HUES64 (cell line): ENCODE measurements at regions not wholly inside any gene's neighbourhood (a gene's known extent, or its start where the extent isn't known, plus 50 kb on each side); places are given as distances from the start of the nearest gene placed in this dataset.
"Not testable (repeated sequence)": the region's sequence is repeated elsewhere in the genome, so short reads cannot be mapped to it uniquely, and the experiment has no call there.

Experiments
- H3K27ac ChIP-seq: 2 replicates; pipeline ENCODE4 v1.7.0; 2013; ENCODE audit warnings: low read depth, low read length, inconsistent platforms
- H3K27me3 ChIP-seq: 2 replicates; pipeline ENCODE4 v1.6.1; 2013; ENCODE audit warnings: mild to moderate bottlenecking, low read length; ENCODE audit not compliant: insufficient read depth
- H3K36me3 ChIP-seq: 2 replicates; pipeline ENCODE4 v1.6.1; 2013; ENCODE audit warnings: mild to moderate bottlenecking, low read length; ENCODE audit not compliant: insufficient read depth
- H3K4me1 ChIP-seq: 2 replicates; pipeline ENCODE4 v1.6.1; 2013; ENCODE audit warnings: mild to moderate bottlenecking, low read length, moderate library complexity; ENCODE audit not compliant: insufficient read depth
- H3K4me3 ChIP-seq: 2 replicates; pipeline ENCODE4 v1.5.1; 2013; ENCODE audit warnings: mild to moderate bottlenecking, low read length, moderate library complexity
- H3K9ac ChIP-seq: 2 replicates; pipeline ENCODE4 v1.6.1; 2013; ENCODE audit warnings: mild to moderate bottlenecking, low read depth, low read length
- H3K9me3 ChIP-seq: 2 replicates; pipeline ENCODE4 v1.6.1; 2013; ENCODE audit warnings: low read depth, low read length; ENCODE audit not compliant: insufficient read depth
- WGBS: fragments of 150-250, 120-280 bp; methylation state at CpG from one replicate; pipeline ENCODE4 v1.1.7; 2013; ENCODE audit warnings: missing lambda C conversion rate; 5-methylcytosine and 5-hydroxymethylcytosine counted together

DNA sequence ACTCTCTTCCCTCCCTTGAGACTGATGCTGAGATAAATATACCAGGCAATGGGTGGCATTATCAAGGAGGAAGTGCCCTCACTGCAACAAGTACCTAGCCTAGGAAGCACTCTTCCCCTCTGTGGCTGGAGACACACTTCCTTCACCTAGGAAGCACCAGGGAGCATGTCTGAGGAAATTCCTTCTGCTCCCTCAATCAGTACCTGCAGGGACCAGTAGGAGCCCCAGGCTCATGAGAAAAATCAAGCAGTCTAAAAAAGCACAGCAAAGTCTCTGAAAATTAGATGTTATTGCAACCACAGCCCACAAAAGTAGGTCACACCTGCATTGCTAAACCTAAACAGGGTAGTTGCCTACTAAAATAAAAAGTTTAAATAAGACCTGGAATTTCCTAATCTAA lies 78.2 kb upstream of the TRPM1 start:
- H3K9me3 ChIP-seq: peaks cover 6% of the 10 kb centered on the region
- no peaks in the 10 kb centered on the region for H3K4me1 ChIP-seq
- H3K27me3 ChIP-seq: no peaks in the 10 kb centered on the region
- H3K4me3 ChIP-seq: no peak overlapping the region
- no peak overlapping the region for H3K27ac ChIP-seq
- H3K36me3 ChIP-seq: no peaks in the 10 kb centered on the region
- H3K9ac ChIP-seq: no peak overlapping the region

DNA sequence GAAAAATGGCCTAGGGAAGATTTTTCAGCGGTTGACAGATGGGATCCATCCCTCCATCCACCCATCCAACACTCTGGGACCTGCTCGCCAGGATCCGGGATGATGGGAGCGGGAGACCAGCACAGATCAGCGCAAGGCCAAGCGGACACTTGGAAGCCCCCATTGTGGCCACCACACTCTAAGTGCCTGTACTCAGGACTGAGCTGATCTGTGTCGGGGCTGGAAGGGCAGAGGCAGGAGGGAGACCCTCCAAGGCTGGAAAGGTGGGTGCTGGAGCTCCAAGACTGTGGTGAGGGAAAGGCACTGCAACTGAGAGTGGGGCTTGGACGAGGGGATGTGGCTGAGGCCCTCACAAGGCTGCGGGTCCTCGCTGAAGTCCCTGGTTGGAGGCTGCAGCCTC lies 91.8 kb upstream of the TRPM1 start:
- H3K27me3 ChIP-seq: no peaks in the 10 kb centered on the region
- H3K4me3 ChIP-seq: no peak overlapping the region
- peaks cover 11% of the 10 kb centered on the region; the same call in 1 of the 2 replicates for H3K9me3 ChIP-seq
- no peaks in the 10 kb centered on the region for H3K4me1 ChIP-seq
- no peak overlapping the region for H3K9ac ChIP-seq
- H3K27ac ChIP-seq: no peak overlapping the region
- WGBS: 96% methylated on average over 10 of the region's 10 CpGs
- no peaks in the 10 kb centered on the region for H3K36me3 ChIP-seq

DNA sequence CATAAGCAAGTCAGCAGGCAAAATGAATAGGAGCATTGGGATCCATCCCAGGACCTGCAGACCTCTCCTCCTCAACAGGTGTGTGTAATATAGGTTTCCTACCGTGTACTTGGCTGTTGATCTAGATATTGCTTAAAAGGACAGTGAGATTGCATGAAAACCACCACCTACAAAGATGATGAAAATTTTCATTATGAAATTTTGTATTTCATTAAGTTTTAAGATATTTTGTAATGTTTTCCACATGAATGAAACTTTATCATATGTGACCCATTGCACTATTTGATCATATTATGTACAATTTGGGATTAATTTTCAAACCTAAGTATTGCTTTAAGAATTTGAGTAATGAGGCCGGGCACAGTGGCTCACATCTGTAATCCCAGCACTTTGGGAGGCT lies 94.3 kb upstream of the TRPM1 start:
- Histone ChIP-seq H3K9ac (no peak overlapping the region), H3K36me3 (no peaks in the 10 kb centered on the region), H3K27ac (no peak overlapping the region), H3K4me1 (no peaks in the 10 kb centered on the region), H3K27me3 (no peaks in the 10 kb centered on the region), H3K9me3 (no peaks in the 10 kb centered on the region), H3K4me3 (no peak overlapping the region)
- 86% methylated on average over 1 of the region's 2 CpGs for WGBS

DNA sequence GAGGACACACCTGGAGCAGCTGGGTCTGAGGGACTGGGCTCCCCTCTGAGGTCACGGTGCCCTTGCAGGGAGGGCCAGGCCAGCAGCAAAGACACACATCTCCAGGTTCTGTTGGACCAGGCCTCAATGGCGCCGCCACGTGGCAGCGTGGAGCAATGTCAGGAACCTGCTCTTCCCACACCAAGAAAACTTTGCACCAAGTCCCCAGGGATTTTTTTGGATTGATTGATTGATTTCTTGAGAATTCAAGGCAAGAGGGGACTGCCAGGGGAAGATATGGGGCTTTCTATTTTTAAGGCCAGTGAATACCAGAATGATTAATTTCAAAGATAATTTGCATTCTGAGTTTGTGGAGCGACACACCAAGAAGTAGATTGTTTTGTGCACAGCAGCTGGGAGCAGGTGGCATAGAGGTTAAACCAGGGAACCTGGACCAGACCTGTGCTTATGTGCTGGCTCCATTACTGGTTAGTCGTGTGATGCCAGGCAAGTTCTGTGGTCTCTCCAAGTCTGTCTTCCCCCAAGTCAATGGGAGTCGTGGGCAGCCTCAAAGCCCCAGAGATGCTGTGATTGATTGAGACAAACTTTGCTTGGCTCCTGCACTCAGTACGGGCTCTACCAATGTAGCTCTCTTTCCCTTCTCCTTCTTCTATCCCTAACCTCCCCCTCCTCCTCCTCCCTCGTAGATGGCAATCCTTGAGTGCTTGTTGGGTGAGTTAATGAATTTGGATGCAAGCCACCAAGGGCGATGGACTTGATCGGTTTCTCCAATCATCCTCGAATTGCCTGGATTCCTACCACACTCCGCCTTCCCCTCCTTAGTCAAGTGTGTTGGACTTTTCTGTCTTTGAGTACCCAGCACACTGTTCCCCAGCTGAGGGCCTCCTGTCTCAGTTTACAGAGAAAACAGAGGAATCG lies 96.2 kb upstream of the TRPM1 start:
- Histone ChIP-seq H3K27me3 (no peaks in the 10 kb centered on the region), H3K9ac (no peak overlapping the region), H3K4me1 (no peaks in the 10 kb centered on the region), H3K36me3 (no peaks in the 10 kb centered on the region), H3K9me3 (no peaks in the 10 kb centered on the region), H3K27ac (no peak overlapping the region), H3K4me3 (no peak overlapping the region)
- 65% methylated on average over 14 of the region's 15 CpGs for WGBS

DNA sequence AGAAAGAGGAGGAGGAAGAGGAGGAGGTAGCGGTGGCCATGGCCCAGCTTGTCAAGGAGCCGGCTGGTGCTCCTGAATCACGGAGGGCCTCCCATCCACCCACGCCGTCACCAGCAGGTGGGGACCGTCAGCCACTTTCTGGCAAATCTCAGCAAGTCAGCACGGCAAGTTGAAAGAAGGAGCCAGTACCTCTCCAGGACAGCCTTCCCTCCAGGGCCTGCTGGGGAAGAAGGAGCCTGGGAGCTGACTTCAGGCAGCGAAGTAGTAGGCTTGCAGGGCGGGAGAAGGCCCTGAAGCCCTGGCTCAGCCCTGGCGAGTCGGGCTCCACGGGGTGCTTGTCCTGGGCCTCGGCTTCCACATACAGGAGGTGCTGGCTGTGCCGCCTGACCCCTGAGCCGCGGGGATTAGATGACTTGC lies 99.2 kb upstream of the TRPM1 start:
- 63% methylated on average over 16 of the region's 16 CpGs for WGBS
- Histone ChIP-seq H3K9ac (no peak overlapping the region), H3K4me3 (no peak overlapping the region), H3K27me3 (no peaks in the 10 kb centered on the region), H3K36me3 (no peaks in the 10 kb centered on the region), H3K4me1 (no peaks in the 10 kb centered on the region), H3K9me3 (no peaks in the 10 kb centered on the region), H3K27ac (no peak overlapping the region)

DNA sequence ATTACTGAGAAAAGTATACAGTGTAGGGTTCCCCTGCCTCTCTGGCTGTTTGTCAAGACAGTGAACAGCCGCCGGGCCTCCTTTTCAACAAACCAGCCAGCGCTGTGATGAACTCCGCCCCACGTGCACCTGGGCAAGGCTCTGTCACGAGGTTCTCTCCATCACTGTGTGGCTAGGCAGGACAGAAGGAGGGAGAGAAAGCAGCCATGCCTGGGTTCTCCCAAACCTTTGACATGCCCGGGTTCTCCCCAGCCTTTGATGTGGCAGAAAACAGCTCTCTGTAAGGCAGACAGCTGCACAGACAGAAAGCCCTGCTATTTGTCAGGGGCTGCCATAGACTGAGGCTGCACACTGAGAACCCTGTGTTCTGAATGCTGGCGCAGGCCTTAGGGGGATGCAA lies 101.4 kb upstream of the TRPM1 start:
- Histone ChIP-seq H3K4me3 (no peak overlapping the region), H3K4me1 (no peaks in the 10 kb centered on the region), H3K27me3 (no peaks in the 10 kb centered on the region), H3K9me3 (no peaks in the 10 kb centered on the region), H3K9ac (no peak overlapping the region), H3K27ac (no peak overlapping the region), H3K36me3 (no peaks in the 10 kb centered on the region)
- WGBS: 90% methylated on average over 8 of the region's 8 CpGs

DNA sequence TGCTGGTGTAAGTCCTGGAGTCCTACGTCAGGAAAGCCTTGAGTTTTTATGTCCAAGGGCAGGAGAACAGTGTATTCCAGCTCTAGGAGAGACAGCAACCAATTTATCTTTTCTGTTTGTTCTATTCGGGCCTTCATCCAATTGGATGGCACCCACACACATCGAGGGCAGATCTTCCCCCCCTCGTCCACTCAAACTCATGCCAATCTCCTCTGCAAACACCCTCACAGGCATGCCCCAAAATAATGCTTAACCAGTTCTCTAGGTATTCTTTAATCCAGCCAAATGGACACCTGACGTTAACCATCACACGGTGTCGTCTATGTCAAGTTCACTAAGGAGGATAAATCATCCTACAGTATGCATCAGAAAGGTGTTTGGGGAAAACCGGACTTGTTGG lies 102.5 kb upstream of the TRPM1 start:
- no peaks in the 10 kb centered on the region for H3K4me1 ChIP-seq
- H3K27me3 ChIP-seq: no peaks in the 10 kb centered on the region
- H3K36me3 ChIP-seq: no peaks in the 10 kb centered on the region
- H3K9ac ChIP-seq: no peak overlapping the region
- H3K4me3 ChIP-seq: no peak overlapping the region
- H3K9me3 ChIP-seq: no peaks in the 10 kb centered on the region
- H3K27ac ChIP-seq: no peak overlapping the region
- WGBS: 94% methylated on average over 8 of the region's 8 CpGs

DNA sequence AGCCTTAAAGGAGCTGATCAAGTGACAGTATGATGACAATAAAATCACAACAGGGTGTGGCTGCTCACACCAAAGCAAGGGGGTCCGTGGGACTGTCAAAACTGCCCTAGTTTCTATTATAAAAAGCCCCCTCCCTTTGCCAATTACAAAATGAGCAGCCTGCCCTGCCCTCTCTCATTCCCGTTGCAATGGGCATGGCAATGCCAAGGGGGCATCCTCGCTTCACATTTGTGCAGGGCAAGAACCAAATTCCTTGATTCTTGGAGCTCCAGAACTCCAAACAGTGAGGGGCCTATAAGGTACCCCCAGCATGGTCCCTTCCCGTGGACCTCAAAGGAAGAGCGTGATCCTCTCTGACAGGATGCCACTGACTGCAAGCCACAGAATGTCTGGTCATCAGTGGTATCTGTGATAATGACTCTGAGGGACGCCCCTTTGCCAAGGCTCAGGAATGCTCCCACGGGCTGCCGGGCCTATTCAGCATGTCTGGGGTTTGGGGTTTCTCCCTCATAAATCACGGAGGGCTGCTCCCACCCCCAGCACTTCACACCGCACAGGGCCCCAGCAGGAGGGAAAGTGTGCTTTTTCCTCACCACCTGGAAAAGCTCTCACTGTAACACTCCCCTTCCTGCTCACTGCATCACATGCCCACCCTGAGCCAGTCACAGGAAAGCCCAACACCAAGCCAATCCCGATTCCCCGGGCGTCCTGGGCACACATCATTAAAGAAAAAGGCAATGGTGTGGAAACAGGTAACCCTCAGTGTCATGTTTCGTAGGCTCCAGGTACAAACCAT lies 105.1 kb upstream of the TRPM1 start:
- no peak overlapping the region for H3K4me3 ChIP-seq
- H3K9ac ChIP-seq: no peak overlapping the region
- no peaks in the 10 kb centered on the region for H3K27me3 ChIP-seq
- no peak overlapping the region for H3K27ac ChIP-seq
- H3K36me3 ChIP-seq: no peaks in the 10 kb centered on the region
- H3K9me3 ChIP-seq: peaks cover 5% of the 10 kb centered on the region; the same call in 1 of the 2 replicates
- 83% methylated on average over 14 of the region's 14 CpGs for WGBS
- H3K4me1 ChIP-seq: no peaks in the 10 kb centered on the region

DNA sequence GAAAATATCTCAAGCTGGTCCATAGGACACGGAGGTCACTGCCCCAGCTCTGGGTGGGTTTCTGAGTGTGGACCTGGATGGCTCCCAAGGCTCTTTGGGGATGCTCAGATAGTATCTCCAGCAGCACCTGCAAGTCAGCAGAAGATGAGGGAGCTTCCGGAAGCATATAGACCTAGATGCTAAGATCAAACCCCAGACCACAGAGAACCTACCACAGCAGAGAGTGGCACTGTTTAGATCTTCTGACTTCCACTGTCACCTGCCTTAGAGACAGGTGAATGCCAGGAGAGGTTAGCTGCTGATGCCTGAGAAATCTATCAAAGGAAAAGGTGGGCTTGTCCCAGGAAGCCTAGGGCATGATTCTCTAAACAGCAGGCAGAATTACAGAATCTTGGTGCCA lies 105.7 kb upstream of the TRPM1 start:
- no peak overlapping the region for H3K4me3 ChIP-seq
- H3K27me3 ChIP-seq: no peaks in the 10 kb centered on the region
- H3K9ac ChIP-seq: no peak overlapping the region
- no peaks in the 10 kb centered on the region for H3K36me3 ChIP-seq
- no peaks in the 10 kb centered on the region for H3K4me1 ChIP-seq
- no peak overlapping the region for H3K27ac ChIP-seq
- H3K9me3 ChIP-seq: peaks cover 5% of the 10 kb centered on the region; the same call in 1 of the 2 replicates
- 93% methylated on average over 2 of the region's 2 CpGs for WGBS

DNA sequence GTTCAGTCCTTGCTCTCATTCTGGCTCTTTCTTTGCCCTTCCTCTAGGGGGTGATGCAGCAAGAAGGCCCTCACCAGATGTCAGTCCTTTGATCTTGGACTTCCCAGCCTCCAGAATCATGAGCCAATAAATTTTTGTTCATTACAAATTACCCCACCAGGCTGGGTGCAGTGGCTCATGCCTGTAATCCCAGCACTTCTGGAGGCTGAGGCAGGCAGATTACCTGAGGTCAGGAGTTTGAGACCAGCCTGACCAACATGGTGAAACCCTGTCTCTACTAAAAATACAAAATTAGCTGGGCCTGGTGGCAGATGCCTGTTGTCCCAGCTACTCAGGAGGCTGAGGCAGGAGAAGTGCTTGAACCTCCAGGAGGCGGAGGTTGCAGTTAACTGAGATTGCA lies 106.3 kb upstream of the TRPM1 start:
- H3K27ac ChIP-seq, H3K27me3 ChIP-seq, H3K4me3 ChIP-seq, H3K4me1 ChIP-seq, H3K9ac ChIP-seq, H3K36me3 ChIP-seq, H3K9me3 ChIP-seq: not testable (repeated sequence)
- WGBS: 95% methylated on average over 1 of the region's 1 CpG

DNA sequence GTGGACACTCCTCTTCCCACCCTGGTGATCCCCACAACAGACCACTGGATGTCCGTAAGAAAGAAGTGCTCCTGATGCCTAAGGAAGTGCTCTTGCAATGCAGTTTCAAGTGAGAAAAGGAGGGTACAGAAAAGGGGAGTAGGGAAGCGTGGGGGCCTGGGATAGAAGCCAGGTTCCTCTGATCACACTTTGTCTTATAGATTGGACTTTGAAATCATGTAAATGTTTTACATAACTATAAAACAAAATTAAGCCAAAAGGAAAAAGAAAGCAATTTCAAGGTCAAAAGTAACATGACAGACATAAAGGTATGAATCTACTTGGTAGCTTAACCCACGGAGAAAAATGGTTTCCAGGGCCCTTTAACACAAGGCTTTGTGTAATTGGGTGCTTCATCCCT lies 107.3 kb upstream of the TRPM1 start:
- WGBS: 80% methylated on average over 3 of the region's 3 CpGs
- H3K4me1 ChIP-seq: no peaks in the 10 kb centered on the region
- peaks cover 5% of the 10 kb centered on the region; the same call in 1 of the 2 replicates for H3K9me3 ChIP-seq
- H3K27me3 ChIP-seq: no peaks in the 10 kb centered on the region
- H3K27ac ChIP-seq: no peak overlapping the region
- no peak overlapping the region for H3K9ac ChIP-seq
- H3K36me3 ChIP-seq: no peaks in the 10 kb centered on the region
- H3K4me3 ChIP-seq: no peak overlapping the region
